Colonic mucosa (tissue), 4 donors: ENCODE measurements at regions not wholly inside any gene's neighbourhood (a gene's known extent, or its start where the extent isn't known, plus 50 kb on each side); places are given as distances from the start of the nearest gene placed in this dataset.

ENCODE experiments used
- DNase-seq: peaks from one replicate; pipeline ENCODE4 v3.0.0-alpha.2; 2020
- H3K27ac ChIP-seq: fragments of 200-600 bp; one replicate; pipeline ENCODE4 v1.8.0; 2021
- H3K27me3 ChIP-seq: fragments of 200-600 bp; one replicate; pipeline ENCODE4 v1.8.0; 2021
- H3K36me3 ChIP-seq: fragments of 200-600 bp; one replicate; pipeline ENCODE4 v1.8.0; 2021
- H3K4me1 ChIP-seq: fragments of 200-600 bp; one replicate; pipeline ENCODE4 v1.8.0; 2021; ENCODE audit warnings: mild to moderate bottlenecking
- H3K4me3 ChIP-seq: fragments of 200-600 bp; one replicate; pipeline ENCODE4 v1.8.0; 2021
- H3K9ac ChIP-seq, 2 donors: one replicate each; pipeline ENCODE4 v1.7.0; 2013; ENCODE audit warnings: control low read depth in 2 of 2, low read depth in 2 of 2, low read length in 2 of 2
- H3K9me3 ChIP-seq: fragments of 200-600 bp; one replicate; pipeline ENCODE4 v1.8.0; 2021
- CTCF ChIP-seq: fragments of 200-600 bp; IDR thresholded peaks from one replicate; pipeline ENCODE4 v1.8.0; 2022; ENCODE audit warnings: antibody characterized with exemption, mild to moderate bottlenecking
- intact Hi-C: fragments of 100-400 bp; cut with DNase I; formaldehyde crosslinking; loops from one replicate; pipeline ENCODE4 v1.14.1; 2022
- donor health status: healthy.
- donor health status: DM: no; HTN: no; CAD: no.
- donor health status: DM: no; HTN: no; CAD: no.

- H3K9me3 ChIP-seq, result no peaks in the 10 kb centered on the region
- no peak overlapping the region for H3K4me3 ChIP-seq
- H3K27ac ChIP-seq, result no peak overlapping the region
- H3K36me3 ChIP-seq, result no peaks in the 10 kb centered on the region
- no peak for DNase-seq
- H3K9ac ChIP-seq, result no peak overlapping the region
- H3K4me1 ChIP-seq, result no peaks in the 10 kb centered on the region
- intact Hi-C loops, result no loop called here
- no peak for TF ChIP-seq CTCF
- no peaks in the 10 kb centered on the region for H3K27me3 ChIP-seq
These were observed 65.3 kb upstream of the C1QTNF7 start for GRCh38 chr4:15362541-15362940.

GRCh38 chr4:15364183-15364582, 63.6 kb upstream of the C1QTNF7 start:
- DNase-seq, result no peak
- H3K27ac ChIP-seq, result no peak overlapping the region
- intact Hi-C loops, result no loop called here
- H3K27me3 ChIP-seq, result no peaks in the 10 kb centered on the region
- TF ChIP-seq CTCF, result no peak
- H3K9me3 ChIP-seq, result no peaks in the 10 kb centered on the region
- H3K9ac ChIP-seq, result no peak overlapping the region
- H3K4me1 ChIP-seq, result no peaks in the 10 kb centered on the region
- H3K4me3 ChIP-seq, result no peak overlapping the region
- no peaks in the 10 kb centered on the region for H3K36me3 ChIP-seq

- H3K36me3 ChIP-seq, result no peaks in the 10 kb centered on the region
- no peak overlapping the region for H3K9ac ChIP-seq
- no peaks in the 10 kb centered on the region for H3K4me1 ChIP-seq
- H3K9me3 ChIP-seq, result no peaks in the 10 kb centered on the region
- no peaks in the 10 kb centered on the region for H3K27me3 ChIP-seq
- TF ChIP-seq CTCF, result no peak
- no peak overlapping the region for H3K4me3 ChIP-seq
- no peak overlapping the region for H3K27ac ChIP-seq
- intact Hi-C loops, result no loop called here
- no peak for DNase-seq
These were observed 62.2 kb upstream of the C1QTNF7 start for GRCh38 chr4:15365641-15366040.

GRCh38 chr4:15366721-15367120, 61.1 kb upstream of the C1QTNF7 start:
- Histone ChIP-seq H3K36me3 (no peaks in the 10 kb centered on the region), H3K9me3 (no peaks in the 10 kb centered on the region), H3K4me3 (no peak overlapping the region), H3K9ac (no peak overlapping the region), H3K27ac (no peak overlapping the region), H3K4me1 (no peaks in the 10 kb centered on the region), H3K27me3 (no peaks in the 10 kb centered on the region)
- no peak for DNase-seq
- intact Hi-C loops, result no loop called here
- no peak for TF ChIP-seq CTCF

- Histone ChIP-seq H3K27ac (no peak overlapping the region), H3K4me3 (no peak overlapping the region), H3K4me1 (no peaks in the 10 kb centered on the region), H3K27me3 (no peaks in the 10 kb centered on the region), H3K36me3 (no peaks in the 10 kb centered on the region), H3K9ac (no peak overlapping the region), H3K9me3 (no peaks in the 10 kb centered on the region)
- TF ChIP-seq CTCF, result no peak
- no peak for DNase-seq
- intact Hi-C loops, result no loop called here
These were observed 59.0 kb upstream of the C1QTNF7 start for GRCh38 chr4:15368856-15369255.

GRCh38 chr4:15370296-15370695, 57.5 kb upstream of the C1QTNF7 start:
- H3K27ac ChIP-seq, result no peak overlapping the region
- H3K9me3 ChIP-seq, result no peaks in the 10 kb centered on the region
- H3K4me1 ChIP-seq, result no peaks in the 10 kb centered on the region
- intact Hi-C loops, result no loop called here
- H3K9ac ChIP-seq, result no peak overlapping the region
- no peak overlapping the region for H3K4me3 ChIP-seq
- no peaks in the 10 kb centered on the region for H3K27me3 ChIP-seq
- no peak for DNase-seq
- no peak for TF ChIP-seq CTCF
- H3K36me3 ChIP-seq, result no peaks in the 10 kb centered on the region
